ENCODE measurements at regions not wholly inside any gene's neighbourhood (a gene's known extent, or its start where the extent isn't known, plus 50 kb on each side); places are given as distances from the start of the nearest gene placed in this dataset.

DNA sequence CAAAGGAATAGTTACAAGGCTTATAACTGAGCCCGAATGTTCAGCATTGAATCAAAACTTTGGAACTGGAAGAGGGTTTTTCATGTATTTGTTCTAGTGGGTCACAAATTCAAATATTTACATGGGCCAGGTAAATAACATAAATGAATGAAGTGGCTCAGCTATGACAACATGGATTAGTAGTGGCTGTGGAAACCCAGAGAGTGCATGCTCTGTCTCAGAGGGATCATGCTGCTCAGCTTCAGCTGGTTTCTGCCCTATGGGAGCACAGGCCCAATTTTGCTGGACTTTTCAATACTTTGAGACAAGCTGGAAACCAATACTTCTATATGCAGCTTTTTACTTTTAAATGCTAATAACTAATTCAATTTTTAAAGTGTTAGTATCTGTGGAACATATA lies 394.0 kb upstream of the TEX13C start:
- TF ChIP-seq CHD4 (IDR thresholded peaks at IDR 0.05) (no peak), EZH2 (IDR thresholded peaks at IDR 0.05; ENCODE audit: borderline replicate concordance, control insufficient read depth, low read depth, low read length) (no peak), CBX3 (IDR thresholded peaks at IDR 0.05; ENCODE audit: borderline replicate concordance, low read depth) (no peak), RCOR1 (conservative IDR thresholded peaks at IDR 0.05; ENCODE audit: low read depth, low read length) (no peak)
- TF ChIP-seq, protein P1, sequence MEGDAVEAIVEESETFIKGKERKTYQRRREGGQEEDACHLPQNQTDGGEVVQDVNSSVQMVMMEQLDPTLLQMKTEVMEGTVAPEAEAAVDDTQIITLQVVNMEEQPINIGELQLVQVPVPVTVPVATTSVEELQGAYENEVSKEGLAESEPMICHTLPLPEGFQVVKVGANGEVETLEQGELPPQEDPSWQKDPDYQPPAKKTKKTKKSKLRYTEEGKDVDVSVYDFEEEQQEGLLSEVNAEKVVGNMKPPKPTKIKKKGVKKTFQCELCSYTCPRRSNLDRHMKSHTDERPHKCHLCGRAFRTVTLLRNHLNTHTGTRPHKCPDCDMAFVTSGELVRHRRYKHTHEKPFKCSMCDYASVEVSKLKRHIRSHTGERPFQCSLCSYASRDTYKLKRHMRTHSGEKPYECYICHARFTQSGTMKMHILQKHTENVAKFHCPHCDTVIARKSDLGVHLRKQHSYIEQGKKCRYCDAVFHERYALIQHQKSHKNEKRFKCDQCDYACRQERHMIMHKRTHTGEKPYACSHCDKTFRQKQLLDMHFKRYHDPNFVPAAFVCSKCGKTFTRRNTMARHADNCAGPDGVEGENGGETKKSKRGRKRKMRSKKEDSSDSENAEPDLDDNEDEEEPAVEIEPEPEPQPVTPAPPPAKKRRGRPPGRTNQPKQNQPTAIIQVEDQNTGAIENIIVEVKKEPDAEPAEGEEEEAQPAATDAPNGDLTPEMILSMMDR (IDR thresholded peaks at IDR 0.05 in 2 of 3, conservative IDR thresholded peaks at IDR 0.05 in 1 of 3; ENCODE audit: control insufficient read depth in 2 of 3, extremely low read depth in 1 of 3, insufficient read depth in 1 of 3, low read depth in 3 of 3, low read length in 3 of 3): no peak
- TF ChIP-seq, protein P2, sequence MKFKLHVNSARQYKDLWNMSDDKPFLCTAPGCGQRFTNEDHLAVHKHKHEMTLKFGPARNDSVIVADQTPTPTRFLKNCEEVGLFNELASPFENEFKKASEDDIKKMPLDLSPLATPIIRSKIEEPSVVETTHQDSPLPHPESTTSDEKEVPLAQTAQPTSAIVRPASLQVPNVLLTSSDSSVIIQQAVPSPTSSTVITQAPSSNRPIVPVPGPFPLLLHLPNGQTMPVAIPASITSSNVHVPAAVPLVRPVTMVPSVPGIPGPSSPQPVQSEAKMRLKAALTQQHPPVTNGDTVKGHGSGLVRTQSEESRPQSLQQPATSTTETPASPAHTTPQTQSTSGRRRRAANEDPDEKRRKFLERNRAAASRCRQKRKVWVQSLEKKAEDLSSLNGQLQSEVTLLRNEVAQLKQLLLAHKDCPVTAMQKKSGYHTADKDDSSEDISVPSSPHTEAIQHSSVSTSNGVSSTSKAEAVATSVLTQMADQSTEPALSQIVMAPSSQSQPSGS (IDR thresholded peaks at IDR 0.05; ENCODE audit: low read length): no peak
- TF ChIP-seq, protein P3, sequence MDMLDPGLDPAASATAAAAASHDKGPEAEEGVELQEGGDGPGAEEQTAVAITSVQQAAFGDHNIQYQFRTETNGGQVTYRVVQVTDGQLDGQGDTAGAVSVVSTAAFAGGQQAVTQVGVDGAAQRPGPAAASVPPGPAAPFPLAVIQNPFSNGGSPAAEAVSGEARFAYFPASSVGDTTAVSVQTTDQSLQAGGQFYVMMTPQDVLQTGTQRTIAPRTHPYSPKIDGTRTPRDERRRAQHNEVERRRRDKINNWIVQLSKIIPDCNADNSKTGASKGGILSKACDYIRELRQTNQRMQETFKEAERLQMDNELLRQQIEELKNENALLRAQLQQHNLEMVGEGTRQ (IDR thresholded peaks at IDR 0.05; ENCODE audit: borderline replicate concordance, low read depth, low read length): no peak
- TF ChIP-seq, protein P4, sequence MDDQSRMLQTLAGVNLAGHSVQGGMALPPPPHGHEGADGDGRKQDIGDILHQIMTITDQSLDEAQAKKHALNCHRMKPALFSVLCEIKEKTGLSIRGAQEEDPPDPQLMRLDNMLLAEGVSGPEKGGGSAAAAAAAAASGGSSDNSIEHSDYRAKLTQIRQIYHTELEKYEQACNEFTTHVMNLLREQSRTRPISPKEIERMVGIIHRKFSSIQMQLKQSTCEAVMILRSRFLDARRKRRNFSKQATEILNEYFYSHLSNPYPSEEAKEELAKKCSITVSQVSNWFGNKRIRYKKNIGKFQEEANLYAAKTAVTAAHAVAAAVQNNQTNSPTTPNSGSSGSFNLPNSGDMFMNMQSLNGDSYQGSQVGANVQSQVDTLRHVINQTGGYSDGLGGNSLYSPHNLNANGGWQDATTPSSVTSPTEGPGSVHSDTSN (IDR thresholded peaks at IDR 0.05; ENCODE audit: insufficient replicate concordance, low read depth, low read length): no peak
